Suprapubic skin (tissue), 3 donors: ENCODE measurements at regions not wholly inside any gene's neighbourhood (a gene's known extent, or its start where the extent isn't known, plus 50 kb on each side); places are given as distances from the start of the nearest gene placed in this dataset.

ENCODE experiments used
- EP300 ChIP-seq: sonication (generic); formaldehyde crosslinking; IDR thresholded peaks from one replicate; pipeline ENCODE4 v1.6.1; 2017; ENCODE audit warnings: antibody characterized with exemption
- TF ChIP-seq, protein P1 (sequence below), 2 donors: fragments of 200-600 bp in 1 of 2; fragments of 450-650 bp in 1 of 2; sonication (generic) in 1 of 2; IDR thresholded peaks; one replicate each; pipeline ENCODE4 v1.5.1; 2016 to 2019; ENCODE audit warnings: antibody characterized with exemption in 2 of 2, mild to moderate bottlenecking in 1 of 2, moderate library complexity in 1 of 2

DNA sequence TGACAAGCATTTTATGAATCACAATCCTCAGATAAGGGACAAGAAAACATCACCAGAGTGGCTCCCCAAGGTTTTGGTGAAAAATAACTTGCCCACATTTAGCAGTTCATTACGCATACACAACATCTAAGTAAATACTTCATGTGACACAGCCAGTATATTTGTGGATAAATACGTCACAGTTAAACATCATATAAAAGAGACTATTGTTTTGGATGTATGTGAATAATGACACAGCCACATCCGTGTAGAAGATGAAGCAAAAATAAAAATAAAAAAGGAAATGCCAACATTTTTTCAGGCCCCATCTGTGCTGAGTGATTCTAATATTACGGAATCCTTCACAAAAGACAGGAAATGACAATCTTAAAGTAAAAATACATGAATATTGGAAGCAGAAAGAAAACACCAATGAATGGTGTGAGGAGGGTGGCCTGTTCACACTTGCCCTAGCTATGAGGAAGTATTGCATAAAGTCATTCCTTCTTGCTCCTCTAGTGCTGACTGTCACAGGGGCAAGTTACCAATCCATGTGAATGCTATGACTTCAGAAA is 457.1 kb downstream of the KLF12 start:
- TF ChIP-seq, protein P1, sequence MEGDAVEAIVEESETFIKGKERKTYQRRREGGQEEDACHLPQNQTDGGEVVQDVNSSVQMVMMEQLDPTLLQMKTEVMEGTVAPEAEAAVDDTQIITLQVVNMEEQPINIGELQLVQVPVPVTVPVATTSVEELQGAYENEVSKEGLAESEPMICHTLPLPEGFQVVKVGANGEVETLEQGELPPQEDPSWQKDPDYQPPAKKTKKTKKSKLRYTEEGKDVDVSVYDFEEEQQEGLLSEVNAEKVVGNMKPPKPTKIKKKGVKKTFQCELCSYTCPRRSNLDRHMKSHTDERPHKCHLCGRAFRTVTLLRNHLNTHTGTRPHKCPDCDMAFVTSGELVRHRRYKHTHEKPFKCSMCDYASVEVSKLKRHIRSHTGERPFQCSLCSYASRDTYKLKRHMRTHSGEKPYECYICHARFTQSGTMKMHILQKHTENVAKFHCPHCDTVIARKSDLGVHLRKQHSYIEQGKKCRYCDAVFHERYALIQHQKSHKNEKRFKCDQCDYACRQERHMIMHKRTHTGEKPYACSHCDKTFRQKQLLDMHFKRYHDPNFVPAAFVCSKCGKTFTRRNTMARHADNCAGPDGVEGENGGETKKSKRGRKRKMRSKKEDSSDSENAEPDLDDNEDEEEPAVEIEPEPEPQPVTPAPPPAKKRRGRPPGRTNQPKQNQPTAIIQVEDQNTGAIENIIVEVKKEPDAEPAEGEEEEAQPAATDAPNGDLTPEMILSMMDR (IDR thresholded peaks at IDR 0.05) = no peak
- TF ChIP-seq EP300 = no peak
